K562 (cell line): ENCODE measurements at regions not wholly inside any gene's neighbourhood (a gene's known extent, or its start where the extent isn't known, plus 50 kb on each side); places are given as distances from the start of the nearest gene placed in this dataset.
A peak's percentile ranks its signal among the peaks of the same experiment; 100 is the strongest.

Experiments used
- BCOR ChIP-seq: fragments of 450-650 bp; IDR thresholded peaks from 2 replicates; pipeline ENCODE4 v1.6.1; 2016
- CBX5 ChIP-seq: IDR thresholded peaks from 2 replicates; pipeline ENCODE4 v1.6.1; 2014; ENCODE audit warnings: low read depth, borderline replicate concordance
- ESRRB ChIP-seq: fragments of 250-450 bp; sonication (Bioruptor Pico); IDR thresholded peaks from 2 replicates; pipeline ENCODE4 v1.5.0; 2020; ENCODE audit warnings: mild to moderate bottlenecking, moderate library complexity, borderline replicate concordance
- GTF2E2 ChIP-seq: fragments of 200-800 bp; sonication (Bioruptor generic); IDR thresholded peaks from 2 replicates; pipeline ENCODE4 v1.6.1; 2016; ENCODE audit warnings: missing genetic modification characterization, missing compliant biosample characterization
- NFXL1 ChIP-seq: fragments of 450-650 bp; formaldehyde crosslinking; IDR thresholded peaks from 2 replicates; pipeline ENCODE4 v1.4.0; 2021; ENCODE audit warnings: mild to moderate bottlenecking
- PRPF4 ChIP-seq: fragments of 200-400 bp; formaldehyde crosslinking; IDR thresholded peaks from one replicate; pipeline ENCODE4 v1.6.1; 2017; ENCODE audit warnings: low read length, low read depth, mild to moderate bottlenecking; ENCODE audit not compliant: insufficient read depth, poor library complexity, severe bottlenecking
- SMAD1 ChIP-seq: fragments of 150-350 bp; IDR thresholded peaks from 2 replicates; pipeline ENCODE4 v1.6.1; 2014; ENCODE audit warnings: low read length, low read depth; ENCODE audit not compliant: partially characterized antibody
- SMAD4 ChIP-seq: fragments of 250-450 bp; sonication (Bioruptor Pico); conservative IDR thresholded peaks from 2 replicates; pipeline ENCODE4 v1.8.0; 2021; ENCODE audit warnings: inconsistent platforms, mild to moderate bottlenecking, moderate library complexity
- SMARCA4 ChIP-seq: fragments of 450-650 bp; IDR thresholded peaks from 2 replicates; pipeline ENCODE4 v1.6.1; 2016
- SREBF2 ChIP-seq: sonication (generic); formaldehyde crosslinking; IDR thresholded peaks from 2 replicates; pipeline ENCODE4 v1.4.0; 2020; ENCODE audit warnings: mild to moderate bottlenecking, missing genetic modification reagents
- TEAD2 ChIP-seq: fragments of 450-650 bp; IDR thresholded peaks from 2 replicates; pipeline ENCODE4 v1.6.1; 2016; ENCODE audit warnings: missing genetic modification characterization, control low read depth, missing compliant biosample characterization
- TRIM28 ChIP-seq: fragments of 450-650 bp; IDR thresholded peaks from 2 replicates; pipeline ENCODE4 v1.6.1; 2017
- ZNF197 ChIP-seq: fragments of 200-800 bp; sonication (Bioruptor generic); IDR thresholded peaks from 2 replicates; pipeline ENCODE4 v1.6.1; 2016; ENCODE audit warnings: low read depth, missing genetic modification characterization, missing compliant biosample characterization
- ZNF324 ChIP-seq: fragments of 250-450 bp; sonication (Bioruptor Pico); IDR thresholded peaks from 2 replicates; pipeline ENCODE4 v1.4.0; 2020; ENCODE audit warnings: mild to moderate bottlenecking
- ZNF57 ChIP-seq: fragments of 450-650 bp; formaldehyde crosslinking; IDR thresholded peaks from 2 replicates; pipeline ENCODE4 v1.4.0; 2020; ENCODE audit warnings: mild to moderate bottlenecking, moderate library complexity
- ZNF583 ChIP-seq: fragments of 250-450 bp; sonication (Bioruptor Pico); IDR thresholded peaks from 2 replicates; pipeline ENCODE4 v1.4.0; 2020
- TF ChIP-seq, protein P1 (sequence below): sonication (generic); formaldehyde crosslinking; IDR thresholded peaks from 2 replicates; pipeline ENCODE4 v1.8.0; 2022; ENCODE audit warnings: mild to moderate bottlenecking, missing genetic modification reagents
- TF ChIP-seq, protein P2 (sequence below): fragments of 250-450 bp; sonication (Bioruptor Pico); IDR thresholded peaks from 2 replicates; pipeline ENCODE4 v1.8.0; 2022; ENCODE audit warnings: moderate library complexity, mild to moderate bottlenecking, inconsistent platforms
- TF ChIP-seq, protein P3 (sequence below): fragments of 200-800 bp; sonication (Bioruptor generic); IDR thresholded peaks from 2 replicates; pipeline ENCODE4 v1.6.1; 2017; ENCODE audit warnings: missing genetic modification characterization, missing compliant biosample characterization
- TF ChIP-seq, protein P4 (sequence below): sonication (generic); formaldehyde crosslinking; IDR thresholded peaks from 2 replicates; pipeline ENCODE4 v1.8.1; 2023; ENCODE audit warnings: mild to moderate bottlenecking, missing genetic modification reagents
- TF ChIP-seq, protein P5 (sequence below): fragments of 250-450 bp; sonication (Bioruptor Pico); IDR thresholded peaks from 2 replicates; pipeline ENCODE4 v1.8.0; 2021; ENCODE audit warnings: moderate library complexity, mild to moderate bottlenecking, inconsistent platforms

DNA sequence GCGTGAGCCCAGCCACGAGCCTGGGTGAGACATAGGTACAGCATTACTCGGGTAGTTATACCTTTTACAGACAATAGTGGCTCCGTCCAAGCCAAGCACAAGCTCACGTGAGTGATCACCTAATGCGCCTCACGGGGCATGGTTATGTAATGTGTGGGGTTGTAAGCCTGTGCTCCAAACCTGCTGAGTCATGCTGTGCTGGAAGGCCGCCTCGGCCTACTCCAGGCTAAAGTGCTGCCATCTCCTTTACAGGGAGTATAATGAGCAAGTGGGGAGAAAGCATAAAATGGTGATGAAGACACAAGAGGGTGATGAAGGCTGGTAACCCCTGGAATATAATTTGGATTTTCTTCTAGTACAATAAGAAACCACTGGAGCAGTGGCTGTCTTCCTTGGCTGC is 175.8 kb upstream of the STT3B start (continued):
- 0 out of 2 replicates have a peak, but pooled peaks have one; percentile 62 for TF ChIP-seq TEAD2 (tag)
- TF ChIP-seq BCOR = no peak
- TF ChIP-seq, protein P1, sequence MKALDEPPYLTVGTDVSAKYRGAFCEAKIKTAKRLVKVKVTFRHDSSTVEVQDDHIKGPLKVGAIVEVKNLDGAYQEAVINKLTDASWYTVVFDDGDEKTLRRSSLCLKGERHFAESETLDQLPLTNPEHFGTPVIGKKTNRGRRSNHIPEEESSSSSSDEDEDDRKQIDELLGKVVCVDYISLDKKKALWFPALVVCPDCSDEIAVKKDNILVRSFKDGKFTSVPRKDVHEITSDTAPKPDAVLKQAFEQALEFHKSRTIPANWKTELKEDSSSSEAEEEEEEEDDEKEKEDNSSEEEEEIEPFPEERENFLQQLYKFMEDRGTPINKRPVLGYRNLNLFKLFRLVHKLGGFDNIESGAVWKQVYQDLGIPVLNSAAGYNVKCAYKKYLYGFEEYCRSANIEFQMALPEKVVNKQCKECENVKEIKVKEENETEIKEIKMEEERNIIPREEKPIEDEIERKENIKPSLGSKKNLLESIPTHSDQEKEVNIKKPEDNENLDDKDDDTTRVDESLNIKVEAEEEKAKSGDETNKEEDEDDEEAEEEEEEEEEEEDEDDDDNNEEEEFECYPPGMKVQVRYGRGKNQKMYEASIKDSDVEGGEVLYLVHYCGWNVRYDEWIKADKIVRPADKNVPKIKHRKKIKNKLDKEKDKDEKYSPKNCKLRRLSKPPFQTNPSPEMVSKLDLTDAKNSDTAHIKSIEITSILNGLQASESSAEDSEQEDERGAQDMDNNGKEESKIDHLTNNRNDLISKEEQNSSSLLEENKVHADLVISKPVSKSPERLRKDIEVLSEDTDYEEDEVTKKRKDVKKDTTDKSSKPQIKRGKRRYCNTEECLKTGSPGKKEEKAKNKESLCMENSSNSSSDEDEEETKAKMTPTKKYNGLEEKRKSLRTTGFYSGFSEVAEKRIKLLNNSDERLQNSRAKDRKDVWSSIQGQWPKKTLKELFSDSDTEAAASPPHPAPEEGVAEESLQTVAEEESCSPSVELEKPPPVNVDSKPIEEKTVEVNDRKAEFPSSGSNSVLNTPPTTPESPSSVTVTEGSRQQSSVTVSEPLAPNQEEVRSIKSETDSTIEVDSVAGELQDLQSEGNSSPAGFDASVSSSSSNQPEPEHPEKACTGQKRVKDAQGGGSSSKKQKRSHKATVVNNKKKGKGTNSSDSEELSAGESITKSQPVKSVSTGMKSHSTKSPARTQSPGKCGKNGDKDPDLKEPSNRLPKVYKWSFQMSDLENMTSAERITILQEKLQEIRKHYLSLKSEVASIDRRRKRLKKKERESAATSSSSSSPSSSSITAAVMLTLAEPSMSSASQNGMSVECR (CRISPR knock-in tag) = no peak
- no peak for TF ChIP-seq GTF2E2 (tag)
- no peak for TF ChIP-seq PRPF4
- TF ChIP-seq, protein P2, sequence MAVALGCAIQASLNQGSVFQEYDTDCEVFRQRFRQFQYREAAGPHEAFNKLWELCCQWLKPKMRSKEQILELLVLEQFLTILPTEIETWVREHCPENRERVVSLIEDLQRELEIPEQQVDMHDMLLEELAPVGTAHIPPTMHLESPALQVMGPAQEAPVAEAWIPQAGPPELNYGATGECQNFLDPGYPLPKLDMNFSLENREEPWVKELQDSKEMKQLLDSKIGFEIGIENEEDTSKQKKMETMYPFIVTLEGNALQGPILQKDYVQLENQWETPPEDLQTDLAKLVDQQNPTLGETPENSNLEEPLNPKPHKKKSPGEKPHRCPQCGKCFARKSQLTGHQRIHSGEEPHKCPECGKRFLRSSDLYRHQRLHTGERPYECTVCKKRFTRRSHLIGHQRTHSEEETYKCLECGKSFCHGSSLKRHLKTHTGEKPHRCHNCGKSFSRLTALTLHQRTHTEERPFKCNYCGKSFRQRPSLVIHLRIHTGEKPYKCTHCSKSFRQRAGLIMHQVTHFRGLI = peak; percentile 69; the same call in 1 of the 2 replicates
- peak; percentile 87 for TF ChIP-seq CBX5
- peak; percentile 84 for TF ChIP-seq SMAD1
- peak; percentile 85 for TF ChIP-seq ZNF583 (CRISPR knock-in tag)
- TF ChIP-seq TRIM28 = peak; percentile 81
- TF ChIP-seq, protein P3, sequence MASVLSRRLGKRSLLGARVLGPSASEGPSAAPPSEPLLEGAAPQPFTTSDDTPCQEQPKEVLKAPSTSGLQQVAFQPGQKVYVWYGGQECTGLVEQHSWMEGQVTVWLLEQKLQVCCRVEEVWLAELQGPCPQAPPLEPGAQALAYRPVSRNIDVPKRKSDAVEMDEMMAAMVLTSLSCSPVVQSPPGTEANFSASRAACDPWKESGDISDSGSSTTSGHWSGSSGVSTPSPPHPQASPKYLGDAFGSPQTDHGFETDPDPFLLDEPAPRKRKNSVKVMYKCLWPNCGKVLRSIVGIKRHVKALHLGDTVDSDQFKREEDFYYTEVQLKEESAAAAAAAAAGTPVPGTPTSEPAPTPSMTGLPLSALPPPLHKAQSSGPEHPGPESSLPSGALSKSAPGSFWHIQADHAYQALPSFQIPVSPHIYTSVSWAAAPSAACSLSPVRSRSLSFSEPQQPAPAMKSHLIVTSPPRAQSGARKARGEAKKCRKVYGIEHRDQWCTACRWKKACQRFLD (CRISPR knock-in tag) = peak; percentile 69; the same call in 1 of the 2 replicates
- TF ChIP-seq ZNF197 (CRISPR knock-in tag) = no peak
- no peak for TF ChIP-seq NFXL1 (CRISPR knock-in tag)
- TF ChIP-seq, protein P4, sequence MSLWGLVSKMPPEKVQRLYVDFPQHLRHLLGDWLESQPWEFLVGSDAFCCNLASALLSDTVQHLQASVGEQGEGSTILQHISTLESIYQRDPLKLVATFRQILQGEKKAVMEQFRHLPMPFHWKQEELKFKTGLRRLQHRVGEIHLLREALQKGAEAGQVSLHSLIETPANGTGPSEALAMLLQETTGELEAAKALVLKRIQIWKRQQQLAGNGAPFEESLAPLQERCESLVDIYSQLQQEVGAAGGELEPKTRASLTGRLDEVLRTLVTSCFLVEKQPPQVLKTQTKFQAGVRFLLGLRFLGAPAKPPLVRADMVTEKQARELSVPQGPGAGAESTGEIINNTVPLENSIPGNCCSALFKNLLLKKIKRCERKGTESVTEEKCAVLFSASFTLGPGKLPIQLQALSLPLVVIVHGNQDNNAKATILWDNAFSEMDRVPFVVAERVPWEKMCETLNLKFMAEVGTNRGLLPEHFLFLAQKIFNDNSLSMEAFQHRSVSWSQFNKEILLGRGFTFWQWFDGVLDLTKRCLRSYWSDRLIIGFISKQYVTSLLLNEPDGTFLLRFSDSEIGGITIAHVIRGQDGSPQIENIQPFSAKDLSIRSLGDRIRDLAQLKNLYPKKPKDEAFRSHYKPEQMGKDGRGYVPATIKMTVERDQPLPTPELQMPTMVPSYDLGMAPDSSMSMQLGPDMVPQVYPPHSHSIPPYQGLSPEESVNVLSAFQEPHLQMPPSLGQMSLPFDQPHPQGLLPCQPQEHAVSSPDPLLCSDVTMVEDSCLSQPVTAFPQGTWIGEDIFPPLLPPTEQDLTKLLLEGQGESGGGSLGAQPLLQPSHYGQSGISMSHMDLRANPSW (CRISPR knock-in tag) = no peak
- no peak for TF ChIP-seq ZNF57
- TF ChIP-seq SMARCA4 = peak; percentile 67
- TF ChIP-seq, protein P5, sequence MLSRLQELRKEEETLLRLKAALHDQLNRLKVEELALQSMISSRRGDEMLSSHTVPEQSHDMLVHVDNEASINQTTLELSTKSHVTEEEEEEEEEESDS (CRISPR knock-in tag) = no peak
- TF ChIP-seq ESRRB (CRISPR knock-in tag) = no peak
- TF ChIP-seq SREBF2 (CRISPR knock-in tag) = no peak
- TF ChIP-seq SMAD4 (CRISPR knock-in tag) = peak; percentile 81
- TF ChIP-seq ZNF324 (CRISPR knock-in tag) = no peak
